Body of pancreas (tissue), 4 donors: ENCODE measurements at regions not wholly inside any gene's neighbourhood (a gene's known extent, or its start where the extent isn't known, plus 50 kb on each side); places are given as distances from the start of the nearest gene placed in this dataset.

Source experiments
- ATAC-seq: fragments of 150-250 bp; one replicate; pipeline ENCODE4 v1.9.1; 2016
- DNase-seq, 4 donors: peaks; one replicate each; pipeline ENCODE4 v3.0.0-alpha.2; 2019
- H3K27ac ChIP-seq, 4 donors: fragments of 200-600 bp; sonication (generic); 1 replicate in 3 of 4; 2 replicates in 1 of 4; pipeline versions ENCODE4 v1.5.1 to v1.6.1; 2016 to 2019; ENCODE audit warnings: mild to moderate bottlenecking in 1 of 4, mixed read lengths in 1 of 4, moderate library complexity in 1 of 4
- H3K27me3 ChIP-seq, 2 donors: fragments of 200-600 bp; sonication (generic); one replicate each; pipeline ENCODE4 v1.6.0; 2016; ENCODE audit warnings: mild to moderate bottlenecking in 1 of 2
- H3K36me3 ChIP-seq, 2 donors: fragments of 200-600 bp; sonication (generic); replicated peaks in 1 of 2; 2 replicates each; pipeline ENCODE4 v1.5.1; 2016; ENCODE audit warnings: low read depth in 2 of 2; ENCODE audit not compliant: insufficient read depth in 1 of 2
- H3K4me1 ChIP-seq: fragments of 200-600 bp; sonication (generic); one replicate; pipeline ENCODE4 v1.6.0; 2016
- H3K4me3 ChIP-seq, 2 donors: fragments of 200-600 bp; sonication (generic); 1 replicate in 1 of 2; 2 replicates in 1 of 2; pipeline ENCODE4 v1.5.1; 2016 to 2019
- H3K9me3 ChIP-seq, 3 donors: fragments of 200-600 bp; sonication (generic); 1 replicate in 2 of 3; 2 replicates in 1 of 3; pipeline ENCODE4 v1.5.1; 2016
- CTCF ChIP-seq, 7 experiments: fragments of 450-650 bp in 4 of 7; fragments of 200-600 bp in 3 of 7; sonication (generic) in 3 of 7; IDR thresholded peaks; one replicate each; pipeline ENCODE4 v1.5.1; 2016 to 2019; ENCODE audit warnings: antibody characterized with exemption in 7 of 7
- POLR2A ChIP-seq, 3 donors: fragments of 450-650 bp; IDR thresholded peaks; one replicate each; pipeline ENCODE4 v1.6.1; 2016; ENCODE audit warnings: antibody characterized with exemption in 3 of 3, mild to moderate bottlenecking in 2 of 3
- WGBS, 2 donors: methylation state at CpG; one replicate each; pipeline ENCODE4 v1.1.5; 2017; 5-methylcytosine and 5-hydroxymethylcytosine counted together
- intact Hi-C: fragments of 100-400 bp; cut with DNase I; formaldehyde crosslinking; loops from one replicate; pipeline ENCODE4 v1.15.1; 2023

- Histone ChIP-seq H3K9me3 (no peaks in the 10 kb centered on the region), H3K27ac (no peak overlapping the region), H3K36me3 (no peaks in the 10 kb centered on the region), H3K27me3 (no peaks in the 10 kb centered on the region), H3K4me3 (no peak overlapping the region), H3K4me1 (no peaks in the 10 kb centered on the region)
- no peak for DNase-seq
- ATAC-seq: no peak
- WGBS, 2 donors: 60 to 70% methylated on average over 4 of the region's 4 CpGs
- intact Hi-C loops: no loop called here
- no peak for TF ChIP-seq CTCF (IDR thresholded peaks at IDR 0.05)
- TF ChIP-seq POLR2A (IDR thresholded peaks at IDR 0.05): no peak
These were observed 384.2 kb downstream of the GRIN2B start for GRCh38 chr12:13597166-13597565.

DNA sequence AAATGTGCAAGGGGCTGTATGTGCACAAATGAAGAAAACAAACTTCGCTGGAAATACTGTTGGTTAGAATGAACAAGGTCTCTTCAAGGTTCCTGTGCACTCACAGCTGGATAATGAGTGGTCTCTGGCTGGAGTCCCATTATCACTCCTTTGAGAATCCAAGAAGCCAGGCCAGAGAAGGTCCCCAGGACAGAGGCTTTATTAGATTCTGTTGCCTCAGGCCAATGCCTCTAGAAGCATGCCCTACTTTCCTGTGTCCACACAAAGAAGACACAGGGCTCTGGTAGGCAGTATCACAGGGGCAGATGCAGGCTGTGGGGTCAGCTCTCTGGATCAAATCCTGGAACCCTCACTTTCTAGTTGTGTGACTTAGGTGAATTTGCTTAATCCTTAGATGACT is 384.7 kb downstream of the GRIN2B start:
- no peaks in the 10 kb centered on the region for H3K27me3 ChIP-seq
- 80 to 82% methylated on average over 1 of the region's 1 CpG for WGBS, 2 donors
- no peak overlapping the region for H3K4me3 ChIP-seq
- H3K36me3 ChIP-seq: no peaks in the 10 kb centered on the region
- DNase-seq (no peak), ATAC-seq (no peak)
- intact Hi-C loops: no loop called here
- TF ChIP-seq POLR2A (IDR thresholded peaks at IDR 0.05) (no peak), CTCF (IDR thresholded peaks at IDR 0.05) (no peak)
- H3K9me3 ChIP-seq: no peaks in the 10 kb centered on the region
- H3K27ac ChIP-seq: no peak overlapping the region
- no peaks in the 10 kb centered on the region for H3K4me1 ChIP-seq

DNA sequence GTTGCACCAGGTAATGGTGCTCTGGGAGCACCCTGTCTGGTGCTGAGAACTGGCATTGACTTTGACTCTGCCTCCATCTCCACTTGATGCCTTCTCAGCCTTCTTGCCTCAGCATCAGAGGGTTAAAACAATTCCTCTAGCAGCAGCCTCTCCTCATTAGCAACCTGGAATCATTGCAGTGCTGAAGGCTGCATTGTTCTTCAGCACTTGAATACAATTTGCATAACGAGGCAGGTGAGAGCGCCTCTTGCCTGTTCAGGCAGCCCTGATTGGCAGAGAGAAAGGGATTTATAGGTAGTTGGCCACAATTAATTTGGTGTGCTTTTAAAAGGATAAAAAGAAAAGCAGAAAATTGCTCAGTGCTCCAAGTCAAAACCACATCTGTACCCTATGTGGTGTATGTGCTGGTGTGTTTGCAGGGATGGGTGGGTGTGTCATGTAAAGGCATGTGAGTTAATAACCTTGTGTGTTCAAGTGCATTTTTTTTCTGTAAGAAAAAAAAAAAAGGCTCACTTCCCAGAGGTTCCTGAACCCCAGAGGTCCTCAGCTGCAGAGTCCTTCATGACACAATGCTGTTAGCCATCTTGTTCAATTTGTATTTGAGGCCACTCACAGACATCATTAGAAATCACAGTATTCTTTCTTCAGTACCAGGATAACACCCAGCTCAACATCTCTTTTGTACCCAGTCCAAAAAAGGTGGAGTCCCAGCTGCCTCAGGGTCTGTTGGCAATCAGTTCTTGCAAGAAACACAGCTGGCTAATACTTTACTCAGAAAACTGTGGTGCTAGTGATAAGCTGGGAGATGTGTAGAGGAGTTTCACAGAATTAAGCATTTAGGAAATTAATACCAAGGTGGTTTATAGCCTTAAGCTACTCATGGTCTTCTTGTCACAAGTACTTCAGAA is 385.6 kb downstream of the GRIN2B start:
- Histone ChIP-seq H3K36me3 (no peaks in the 10 kb centered on the region), H3K4me3 (no peak overlapping the region), H3K27ac (no peak overlapping the region), H3K4me1 (no peaks in the 10 kb centered on the region), H3K27me3 (no peaks in the 10 kb centered on the region), H3K9me3 (no peaks in the 10 kb centered on the region)
- DNase-seq: no peak
- TF ChIP-seq CTCF (IDR thresholded peaks at IDR 0.05) (no peak), POLR2A (IDR thresholded peaks at IDR 0.05) (no peak)
- intact Hi-C loops: no loop called here
- no peak for ATAC-seq
- WGBS, 2 donors: 59 to 81% methylated on average over 2 of the region's 2 CpGs

- no peak for DNase-seq
- H3K36me3 ChIP-seq: no peaks in the 10 kb centered on the region
- TF ChIP-seq POLR2A (IDR thresholded peaks at IDR 0.05) (no peak), CTCF (IDR thresholded peaks at IDR 0.05) (no peak)
- intact Hi-C loops: no loop called here
- ATAC-seq: no peak
- 58 to 69% methylated on average over 5 of the region's 5 CpGs for WGBS, 2 donors
- no peaks in the 10 kb centered on the region for H3K27me3 ChIP-seq
- H3K27ac ChIP-seq: no peak overlapping the region
- no peaks in the 10 kb centered on the region for H3K9me3 ChIP-seq
- no peak overlapping the region for H3K4me3 ChIP-seq
- H3K4me1 ChIP-seq: no peaks in the 10 kb centered on the region
These were observed 386.5 kb downstream of the GRIN2B start for GRCh38 chr12:13594731-13595514.
